ENCODE measurements at regions not wholly inside any gene's neighbourhood (a gene's known extent, or its start where the extent isn't known, plus 50 kb on each side); places are given as distances from the start of the nearest gene placed in this dataset.

DNA sequence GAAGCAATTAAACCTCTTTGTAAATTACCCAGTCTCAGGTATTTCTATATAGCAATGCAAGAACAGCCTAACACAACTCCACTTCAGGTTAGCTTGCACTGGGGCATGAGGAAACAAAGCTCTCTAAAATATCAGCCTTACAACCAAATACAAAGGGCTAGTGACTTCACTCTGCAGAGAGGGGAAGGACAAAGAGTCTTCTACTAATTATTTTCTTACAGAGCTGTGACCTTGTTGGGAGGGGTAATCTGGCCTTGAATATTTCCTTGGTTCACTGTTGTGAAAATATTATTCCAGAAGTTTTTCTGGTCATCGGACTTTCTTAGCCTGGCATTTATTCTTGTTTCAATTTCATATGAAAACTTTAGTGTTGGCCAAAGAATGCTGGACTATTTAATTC, 334.4 kb upstream of the CTNNB1 start:
- TF ChIP-seq, protein P1, sequence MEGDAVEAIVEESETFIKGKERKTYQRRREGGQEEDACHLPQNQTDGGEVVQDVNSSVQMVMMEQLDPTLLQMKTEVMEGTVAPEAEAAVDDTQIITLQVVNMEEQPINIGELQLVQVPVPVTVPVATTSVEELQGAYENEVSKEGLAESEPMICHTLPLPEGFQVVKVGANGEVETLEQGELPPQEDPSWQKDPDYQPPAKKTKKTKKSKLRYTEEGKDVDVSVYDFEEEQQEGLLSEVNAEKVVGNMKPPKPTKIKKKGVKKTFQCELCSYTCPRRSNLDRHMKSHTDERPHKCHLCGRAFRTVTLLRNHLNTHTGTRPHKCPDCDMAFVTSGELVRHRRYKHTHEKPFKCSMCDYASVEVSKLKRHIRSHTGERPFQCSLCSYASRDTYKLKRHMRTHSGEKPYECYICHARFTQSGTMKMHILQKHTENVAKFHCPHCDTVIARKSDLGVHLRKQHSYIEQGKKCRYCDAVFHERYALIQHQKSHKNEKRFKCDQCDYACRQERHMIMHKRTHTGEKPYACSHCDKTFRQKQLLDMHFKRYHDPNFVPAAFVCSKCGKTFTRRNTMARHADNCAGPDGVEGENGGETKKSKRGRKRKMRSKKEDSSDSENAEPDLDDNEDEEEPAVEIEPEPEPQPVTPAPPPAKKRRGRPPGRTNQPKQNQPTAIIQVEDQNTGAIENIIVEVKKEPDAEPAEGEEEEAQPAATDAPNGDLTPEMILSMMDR (IDR thresholded peaks at IDR 0.05 in 2 of 3, conservative IDR thresholded peaks at IDR 0.05 in 1 of 3; ENCODE audit: insufficient read depth in 2 of 3, low read depth in 1 of 3, low read length in 3 of 3) = no peak
- TF ChIP-seq ZNF184 (CRISPR knock-in tag; IDR thresholded peaks at IDR 0.05) (no peak), EP300 (IDR thresholded peaks at IDR 0.05; ENCODE audit: low read length) (no peak), ARNT (IDR thresholded peaks at IDR 0.05) (no peak), MCM7 (IDR thresholded peaks at IDR 0.05) (no peak)
